Ammon's horn (tissue), 1 donor: ENCODE measurements at regions not wholly inside any gene's neighbourhood (a gene's known extent, or its start where the extent isn't known, plus 50 kb on each side); places are given as distances from the start of the nearest gene placed in this dataset.
A peak's percentile ranks its signal among the peaks of the same experiment; 100 is the strongest.
"Not testable (repeated sequence)": the region's sequence is repeated elsewhere in the genome, so short reads cannot be mapped to it uniquely, and the experiment has no call there.

Source experiments
- DNase-seq: peaks from one replicate; pipeline ENCODE4 v3.0.0-alpha.2; 2016; ENCODE audit warnings: low spot score

GRCh38 chr4:20046931-20047677 is 204.6 kb upstream of the SLIT2 start:
- no peak for DNase-seq

DNA sequence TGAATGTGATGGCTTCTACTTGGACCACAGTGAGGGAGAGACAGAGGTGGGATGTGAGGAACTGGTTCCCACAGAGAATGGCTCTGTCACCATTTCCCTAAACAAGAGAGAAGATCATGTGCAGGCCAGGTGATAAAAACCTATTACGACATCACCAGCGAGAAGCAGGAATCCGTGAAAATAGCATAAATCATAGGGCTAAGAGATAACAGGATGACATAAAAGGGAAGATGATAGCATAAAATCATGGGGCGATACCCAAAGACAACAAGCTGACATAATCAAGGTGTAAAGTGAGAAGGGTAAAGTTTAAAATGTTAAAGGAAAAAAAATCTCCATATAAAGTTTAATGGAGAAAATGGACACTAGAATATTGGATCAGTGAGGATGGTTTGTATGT is 205.5 kb upstream of the SLIT2 start:
- DNase-seq: no peak

GRCh38 chr4:20044966-20045365 is 206.7 kb upstream of the SLIT2 start:
- DNase-seq: no peak

DNA sequence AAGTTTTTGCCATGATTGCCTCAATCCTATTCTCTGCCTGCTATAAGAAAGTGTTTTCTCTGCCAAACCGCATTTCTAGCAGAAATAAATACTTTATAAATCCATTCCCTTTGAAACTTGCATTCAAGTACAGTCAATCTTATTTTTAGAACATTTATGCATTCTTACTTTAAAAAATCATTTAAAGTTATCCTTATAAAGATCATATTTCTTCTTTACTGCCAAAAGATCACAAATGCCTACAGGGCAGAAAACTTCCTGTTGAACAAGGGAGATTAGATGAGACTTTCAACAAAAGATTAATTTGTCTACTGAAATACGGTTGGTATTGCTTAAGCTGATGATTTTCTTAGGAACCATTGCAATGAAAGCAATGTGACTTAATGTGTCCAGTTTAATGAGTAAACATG is 207.2 kb upstream of the SLIT2 start:
- DNase-seq: no peak

- no peak for DNase-seq
Measured at GRCh38 chr4:20043991-20044390, 207.7 kb upstream of the SLIT2 start.

DNA sequence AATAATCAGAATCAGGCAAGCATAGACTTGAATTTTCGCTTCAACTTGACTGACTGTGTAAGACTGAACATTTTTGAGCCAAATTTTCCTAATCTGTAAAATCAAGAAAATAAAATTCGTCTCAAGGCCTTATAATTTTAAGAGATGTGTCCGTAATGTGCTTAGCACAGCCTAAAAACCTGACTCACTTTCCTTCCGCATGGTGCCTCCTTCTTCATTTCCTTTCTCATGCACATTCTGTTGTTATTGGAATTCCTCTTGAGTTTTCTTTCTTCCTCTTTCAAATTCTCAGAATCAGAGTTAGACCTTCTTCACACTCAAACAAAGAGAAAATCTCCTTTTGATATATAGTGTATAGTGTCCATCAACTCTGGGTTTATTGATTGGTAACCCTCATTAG is 208.9 kb upstream of the SLIT2 start:
- DNase-seq: no peak

GRCh38 chr4:20041839-20042407 is 209.8 kb upstream of the SLIT2 start:
- no peak for DNase-seq

DNA sequence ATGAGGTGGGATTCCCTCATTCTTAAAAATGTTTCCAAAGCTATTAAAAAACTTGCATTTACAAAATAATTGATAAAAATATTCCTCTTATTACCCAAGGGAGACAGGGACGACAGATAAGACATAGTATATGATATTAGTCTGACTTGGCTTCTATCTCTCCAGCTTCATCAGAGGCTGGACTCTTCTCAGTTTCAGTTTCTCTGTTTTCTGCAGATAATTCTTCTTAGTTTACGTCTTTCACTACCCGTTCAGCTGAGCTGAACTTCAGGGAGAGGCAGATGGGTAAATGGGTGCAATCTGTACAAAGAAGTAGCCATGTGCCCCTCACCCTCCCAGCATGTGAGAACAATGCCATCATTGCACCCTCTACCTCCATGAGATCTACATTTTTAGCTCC is 214.0 kb upstream of the SLIT2 start:
- no peak for DNase-seq

DNA sequence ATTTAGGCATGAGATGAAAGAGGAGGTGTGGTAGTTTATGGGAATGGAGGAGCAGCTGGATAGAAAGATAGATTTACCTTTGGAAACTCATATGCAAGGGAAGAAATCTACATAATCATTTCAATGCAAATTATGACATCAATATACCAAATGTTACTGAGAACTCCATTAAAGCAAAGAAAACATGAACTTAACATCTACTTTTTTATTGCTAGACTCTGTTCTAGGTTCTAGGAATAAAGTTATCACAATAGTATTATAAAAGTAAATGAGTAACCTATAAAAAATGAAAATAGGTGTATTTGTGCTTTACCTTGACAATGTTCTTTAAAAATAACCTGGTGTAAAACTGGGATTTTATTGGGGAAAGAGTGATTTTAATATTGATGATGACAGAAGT is 221.6 kb upstream of the SLIT2 start:
- no peak for DNase-seq

DNA sequence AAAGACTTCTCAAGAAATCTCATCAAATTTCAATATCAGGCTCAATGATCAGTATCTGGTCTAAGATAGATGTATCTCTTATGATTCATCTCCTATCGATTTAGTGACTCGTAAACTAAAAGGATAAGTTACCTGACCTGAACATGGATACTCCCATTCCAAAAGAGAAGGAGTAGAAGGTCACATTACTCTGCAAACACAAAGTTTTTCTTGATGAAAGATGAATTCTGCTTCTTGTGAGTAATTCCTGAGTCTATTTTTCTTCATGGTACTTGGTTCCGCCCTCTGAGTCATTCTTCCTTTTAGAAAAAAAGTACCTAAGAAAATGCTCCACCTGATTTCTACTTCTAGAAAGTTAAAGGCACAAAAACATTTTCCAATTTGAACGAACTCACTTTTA is 223.1 kb upstream of the SLIT2 start:
- no peak for DNase-seq

DNA sequence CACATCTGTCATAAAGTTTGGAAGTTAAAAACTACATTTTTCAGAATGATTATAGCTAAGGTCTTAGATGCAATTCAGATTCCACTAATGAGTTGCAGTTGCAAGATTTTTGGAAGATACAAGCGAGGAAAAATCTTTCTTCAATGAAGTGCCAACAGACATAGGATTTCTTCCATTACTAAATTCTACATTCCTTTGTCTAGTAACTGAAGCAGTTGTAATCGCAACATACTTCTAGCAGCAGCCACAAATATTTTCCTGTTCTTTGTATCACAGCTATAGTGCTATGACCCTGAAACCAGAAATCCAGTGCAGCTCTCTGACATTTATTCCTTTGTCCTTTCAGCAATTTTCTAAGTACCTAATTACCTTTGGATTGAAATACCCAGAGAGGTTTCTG is 225.2 kb upstream of the SLIT2 start:
- DNase-seq: no peak

DNA sequence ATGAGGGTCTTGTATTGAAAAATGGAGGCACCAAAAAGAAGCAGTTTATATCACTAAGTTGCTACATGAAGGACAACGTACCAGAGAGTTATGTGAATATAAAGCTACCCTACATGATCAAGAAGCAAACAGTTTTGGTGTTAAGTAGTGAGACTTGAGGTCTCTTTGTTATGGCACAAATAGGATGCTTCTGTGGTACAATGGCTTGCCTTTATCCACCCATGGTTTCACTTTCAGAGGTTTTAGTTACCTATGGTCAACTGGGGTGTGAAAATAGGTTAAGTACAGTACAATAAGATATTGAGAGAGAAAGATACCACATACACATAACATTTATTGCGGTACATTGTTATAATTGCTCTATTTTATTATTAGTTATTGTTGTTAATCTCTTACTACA is 229.2 kb upstream of the SLIT2 start:
- no peak for DNase-seq

DNA sequence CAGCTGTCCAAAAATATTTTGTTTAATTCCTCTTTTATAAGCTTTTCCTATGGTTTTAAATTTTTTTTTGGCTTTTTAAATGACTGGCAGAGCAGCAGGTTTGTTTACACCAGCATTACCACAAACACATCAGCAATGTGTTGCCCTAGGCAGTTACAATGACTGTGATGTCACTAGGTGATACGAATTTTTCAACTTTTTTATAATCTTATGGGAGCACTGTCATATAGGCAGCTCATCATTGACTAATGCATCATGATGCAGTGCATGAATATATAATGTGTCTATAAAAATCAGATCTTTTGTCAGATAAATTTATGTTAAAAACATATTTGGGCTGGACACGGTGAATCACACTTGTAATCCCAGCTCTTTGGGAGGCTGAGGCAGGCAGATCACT is 231.6 kb upstream of the SLIT2 start:
- DNase-seq: no peak

DNA sequence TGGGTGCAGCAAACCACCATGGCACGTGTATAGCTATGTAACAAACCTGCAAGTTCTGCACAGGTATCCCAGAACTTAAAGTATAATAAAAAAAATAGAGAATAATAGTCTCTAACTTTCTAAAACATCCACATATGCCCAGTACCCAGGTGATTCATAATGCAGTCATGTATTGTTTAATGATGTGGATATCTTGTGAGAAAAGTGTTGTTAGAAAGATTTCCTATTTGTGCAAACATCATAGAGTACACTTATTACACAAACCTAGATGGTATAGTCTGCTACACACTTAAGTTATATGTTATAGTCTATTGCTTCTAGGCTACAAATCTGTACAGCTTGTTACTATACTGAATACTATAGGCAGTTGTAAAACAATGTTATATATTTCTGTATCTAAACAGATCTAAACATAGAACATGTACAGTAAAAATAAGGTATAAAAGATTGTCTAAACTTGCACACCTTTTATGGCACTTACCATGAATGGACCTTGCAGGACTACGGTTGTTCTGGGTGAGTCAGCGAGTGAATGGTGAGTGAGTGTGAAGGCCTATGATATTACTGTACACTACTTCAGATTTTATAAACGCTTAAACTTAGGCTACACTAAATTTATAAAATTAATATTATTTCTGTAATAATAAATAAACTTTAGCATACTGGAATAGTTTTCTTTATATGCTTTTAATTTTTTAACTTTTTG is 232.2 kb upstream of the SLIT2 start:
- no peak for DNase-seq

- DNase-seq: no peak
Measured at GRCh38 chr4:20017777-20018115, 234.0 kb upstream of the SLIT2 start.

GRCh38 chr4:20017070-20017776 is 234.5 kb upstream of the SLIT2 start:
- DNase-seq: peak; percentile 13

DNA sequence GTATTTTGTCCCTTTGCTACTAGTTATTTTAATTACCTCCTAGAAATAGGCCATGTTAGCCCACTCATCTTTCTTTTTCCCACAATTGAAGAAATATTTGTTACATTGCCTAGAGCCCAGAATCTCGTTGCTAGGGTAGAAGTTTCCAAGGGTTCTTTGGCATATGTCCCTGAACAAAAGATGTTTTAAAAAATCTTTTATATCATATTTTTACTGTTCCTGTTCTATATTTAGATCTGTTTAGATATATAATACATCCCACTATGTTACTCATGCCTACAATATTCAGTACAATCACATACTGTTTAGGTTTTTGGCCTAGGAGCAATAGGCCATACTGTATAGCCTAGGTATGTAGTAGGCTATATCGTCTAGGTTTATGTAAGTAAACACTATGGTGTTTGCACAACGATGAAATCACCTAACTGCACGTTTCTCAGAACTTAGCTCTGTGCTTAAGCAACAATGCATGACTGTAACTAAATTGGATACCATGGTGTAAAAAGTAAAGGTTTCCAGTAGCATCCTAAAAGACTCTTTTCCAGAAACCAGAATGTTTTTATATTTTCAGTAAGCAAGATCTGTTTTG is 236.0 kb upstream of the SLIT2 start:
- no peak for DNase-seq

DNA sequence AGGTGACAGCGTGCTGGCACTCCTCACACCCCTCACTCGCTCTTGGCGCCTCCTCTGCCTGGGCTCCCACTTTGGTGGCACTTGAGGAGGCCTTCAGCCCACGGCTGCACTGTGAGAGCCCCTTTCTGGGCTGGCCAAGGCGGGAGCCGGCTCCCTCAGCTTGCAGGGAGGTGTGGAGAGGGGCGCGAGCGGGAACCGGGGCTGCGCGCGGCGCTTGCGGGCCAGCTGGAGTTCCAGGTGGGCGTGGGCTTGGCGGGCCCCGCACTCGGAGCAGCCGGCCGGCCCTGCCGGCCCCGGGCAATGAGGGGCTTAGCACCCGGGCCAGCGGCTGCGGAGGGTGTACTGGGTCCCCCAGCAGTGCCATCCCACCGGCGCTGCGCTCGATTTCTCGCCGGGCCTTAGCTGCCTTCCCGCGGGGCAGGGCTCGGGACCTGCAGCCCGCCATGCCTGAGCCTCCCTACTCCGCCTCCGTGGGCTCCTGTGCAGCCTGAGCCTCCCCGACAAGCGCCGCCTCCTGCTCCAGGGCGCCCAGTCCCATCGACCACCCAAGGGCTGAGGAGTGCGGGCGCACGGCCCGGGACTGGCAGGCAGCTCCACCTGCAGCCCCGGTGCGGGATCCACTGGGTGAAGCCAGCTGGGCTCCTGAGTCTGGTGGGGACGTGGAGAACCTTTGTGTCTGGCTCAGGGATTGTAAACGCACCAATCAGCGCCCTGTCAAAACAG is 247.7 kb upstream of the SLIT2 start:
- not testable (repeated sequence) for DNase-seq

DNA sequence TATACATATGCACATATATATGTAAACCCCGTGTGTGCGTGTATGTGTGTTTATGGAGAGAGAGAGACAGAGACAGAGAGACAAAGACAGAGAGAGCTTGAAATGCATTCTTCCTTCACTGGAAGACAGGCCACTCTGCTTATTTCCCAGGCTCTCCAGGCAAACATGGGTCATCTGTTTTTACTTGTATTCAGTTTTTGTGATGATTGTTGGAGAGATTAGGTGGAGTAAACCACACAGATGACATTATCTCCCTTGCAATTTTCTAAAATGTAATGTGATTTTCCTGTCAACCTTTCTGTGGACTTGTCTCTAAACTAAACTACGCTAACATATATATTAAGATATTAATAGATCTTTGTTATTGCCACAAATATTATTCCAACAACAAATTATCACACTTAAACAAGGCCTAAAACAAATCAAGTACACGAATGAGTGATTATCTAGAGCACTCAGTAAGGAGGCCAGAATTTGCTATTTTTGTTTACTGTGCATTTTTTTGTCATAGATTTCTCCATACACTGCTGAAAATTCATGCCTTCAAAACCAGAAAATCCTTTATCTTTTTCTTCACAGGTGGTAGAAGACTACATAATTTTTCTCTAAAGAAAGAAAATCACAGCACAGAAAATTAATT is 251.8 kb upstream of the SLIT2 start:
- DNase-seq: no peak

DNA sequence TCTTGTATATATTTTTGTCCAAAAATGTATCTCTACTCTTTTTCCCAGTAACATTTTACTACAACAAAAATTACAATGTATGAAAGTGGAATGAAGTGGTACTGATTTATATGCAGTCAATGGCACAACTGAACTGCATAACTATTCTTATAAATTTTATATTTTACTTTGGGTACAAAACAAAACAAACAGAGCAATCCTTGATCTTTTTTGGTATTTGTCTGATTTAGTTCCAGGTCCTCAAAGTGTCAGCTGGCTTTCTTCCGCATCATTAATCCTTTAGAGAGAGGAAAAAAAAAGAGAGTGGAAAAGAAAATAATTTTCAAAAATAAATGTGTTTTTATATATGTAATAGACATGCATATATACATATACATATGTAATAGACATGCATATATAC is 252.4 kb upstream of the SLIT2 start:
- DNase-seq: no peak

GRCh38 chr4:19993242-19993641 is 258.5 kb upstream of the SLIT2 start:
- no peak for DNase-seq
